ENCODE measurements at regions not wholly inside any gene's neighbourhood (a gene's known extent, or its start where the extent isn't known, plus 50 kb on each side); places are given as distances from the start of the nearest gene placed in this dataset.

DNA sequence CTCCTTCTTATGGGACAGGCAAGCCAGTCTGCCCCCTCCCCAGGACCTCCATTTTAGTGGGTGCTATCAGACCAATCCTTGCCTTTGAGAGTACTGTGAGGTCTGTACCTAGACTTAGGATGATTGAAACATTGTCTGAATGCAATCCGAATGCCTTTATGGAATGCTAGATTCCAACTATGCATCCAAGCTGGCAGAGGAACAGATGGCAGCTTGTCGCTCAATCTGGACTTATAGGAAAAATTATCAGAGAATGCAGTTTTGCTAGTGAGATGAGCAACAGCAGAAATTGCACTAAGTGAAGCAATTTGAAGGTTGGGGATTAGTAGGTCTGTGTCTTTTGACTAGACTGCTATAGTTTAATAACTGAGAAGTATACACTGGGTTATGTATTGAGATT is 109.1 kb downstream of the DYRK2 start:
- TF ChIP-seq, protein P1, sequence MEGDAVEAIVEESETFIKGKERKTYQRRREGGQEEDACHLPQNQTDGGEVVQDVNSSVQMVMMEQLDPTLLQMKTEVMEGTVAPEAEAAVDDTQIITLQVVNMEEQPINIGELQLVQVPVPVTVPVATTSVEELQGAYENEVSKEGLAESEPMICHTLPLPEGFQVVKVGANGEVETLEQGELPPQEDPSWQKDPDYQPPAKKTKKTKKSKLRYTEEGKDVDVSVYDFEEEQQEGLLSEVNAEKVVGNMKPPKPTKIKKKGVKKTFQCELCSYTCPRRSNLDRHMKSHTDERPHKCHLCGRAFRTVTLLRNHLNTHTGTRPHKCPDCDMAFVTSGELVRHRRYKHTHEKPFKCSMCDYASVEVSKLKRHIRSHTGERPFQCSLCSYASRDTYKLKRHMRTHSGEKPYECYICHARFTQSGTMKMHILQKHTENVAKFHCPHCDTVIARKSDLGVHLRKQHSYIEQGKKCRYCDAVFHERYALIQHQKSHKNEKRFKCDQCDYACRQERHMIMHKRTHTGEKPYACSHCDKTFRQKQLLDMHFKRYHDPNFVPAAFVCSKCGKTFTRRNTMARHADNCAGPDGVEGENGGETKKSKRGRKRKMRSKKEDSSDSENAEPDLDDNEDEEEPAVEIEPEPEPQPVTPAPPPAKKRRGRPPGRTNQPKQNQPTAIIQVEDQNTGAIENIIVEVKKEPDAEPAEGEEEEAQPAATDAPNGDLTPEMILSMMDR (IDR thresholded peaks at IDR 0.05) = no peak
- no peak for TF ChIP-seq POLR2A (IDR thresholded peaks at IDR 0.05)
